HG02970 (cell line): ENCODE measurements at regions not wholly inside any gene's neighbourhood (a gene's known extent, or its start where the extent isn't known, plus 50 kb on each side); places are given as distances from the start of the nearest gene placed in this dataset.

Experiments
- ATAC-seq: cut with Tn5 transposase; IDR thresholded peaks from one replicate; pipeline ENCODE4 v1.9.1; 2021; ENCODE audit warnings: mild to moderate bottlenecking, moderate library complexity, moderate number of reproducible peaks; ENCODE audit not compliant: unreplicated experiment, low FRiP score

DNA sequence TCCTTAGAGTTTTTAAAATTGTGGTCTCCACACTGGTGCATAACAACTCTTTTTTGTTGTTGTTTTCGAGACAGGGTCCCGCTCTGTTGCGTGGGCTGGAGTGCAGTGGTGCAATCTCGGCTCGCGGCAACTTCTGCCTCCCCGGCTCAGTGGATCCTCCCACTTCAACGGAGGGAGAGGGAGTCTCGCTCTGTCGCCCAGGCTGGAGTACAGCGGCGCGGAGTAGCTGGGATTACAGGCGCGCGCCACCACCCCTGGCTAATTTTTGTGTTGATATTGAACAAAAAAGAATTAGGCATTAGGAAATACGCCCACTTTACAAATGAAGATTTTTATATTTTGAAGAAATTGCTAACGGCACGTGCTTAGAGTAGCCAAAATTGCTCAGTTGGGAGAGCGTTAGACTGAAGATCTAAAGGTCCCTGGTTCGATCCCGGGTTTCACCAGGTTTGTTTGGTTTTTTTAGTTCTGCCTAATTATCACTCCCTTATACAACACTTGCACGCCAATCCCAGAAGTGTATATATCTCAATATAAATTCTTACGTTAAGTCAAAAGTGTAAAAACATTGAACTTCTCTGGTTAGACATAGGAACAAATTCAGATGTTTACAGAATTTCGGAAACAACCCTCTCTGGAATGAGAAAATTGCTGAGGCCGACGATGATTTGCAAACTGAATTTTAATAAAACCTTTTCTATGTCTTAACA lies 159.6 kb downstream of the TRIM27 start:
- ATAC-seq: no peak

DNA sequence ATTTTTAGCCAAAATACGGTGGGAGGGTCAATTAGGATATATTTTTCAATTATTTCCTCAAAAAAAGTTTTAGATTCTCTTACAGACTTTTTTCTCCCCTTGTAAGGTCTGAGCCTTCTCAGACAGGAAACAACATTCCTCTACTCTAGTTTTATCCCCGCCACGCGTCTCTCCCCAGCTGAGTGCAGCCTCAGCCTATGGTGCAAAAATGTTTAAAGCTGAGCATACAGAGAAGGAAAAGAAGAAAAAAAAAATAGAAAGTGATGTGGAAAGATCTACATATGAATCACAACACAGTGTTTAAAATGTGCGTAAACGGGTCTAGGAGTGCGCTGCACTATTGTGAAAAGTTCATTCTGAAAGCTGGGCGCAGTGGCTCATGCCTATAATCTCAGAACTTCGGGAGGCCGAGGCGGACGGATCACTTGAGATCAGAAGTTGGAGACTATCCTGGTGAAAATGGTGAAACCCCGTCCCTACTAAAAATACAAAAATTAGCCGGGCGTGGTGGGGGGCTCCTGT lies 159.0 kb downstream of the TRIM27 start:
- no peak for ATAC-seq

DNA sequence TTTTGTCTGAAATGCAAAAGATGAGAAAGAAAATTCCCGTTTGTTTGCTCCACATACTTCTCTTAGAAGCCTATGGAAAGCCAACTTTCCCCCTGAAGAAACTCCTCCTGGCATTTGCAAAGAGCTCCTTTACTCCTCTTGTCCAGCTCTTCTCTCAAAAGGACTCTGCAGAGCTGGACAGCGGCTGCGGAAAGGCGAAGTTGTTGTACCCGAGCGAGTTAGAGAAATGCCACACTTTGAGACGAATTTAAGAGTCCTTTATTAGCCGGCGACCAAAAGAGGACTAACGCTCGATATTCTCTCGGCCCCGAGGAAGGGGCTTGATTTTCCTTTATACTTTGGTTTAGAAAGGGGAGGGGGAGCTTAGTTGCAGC lies 157.8 kb downstream of the TRIM27 start:
- ATAC-seq: no peak

DNA sequence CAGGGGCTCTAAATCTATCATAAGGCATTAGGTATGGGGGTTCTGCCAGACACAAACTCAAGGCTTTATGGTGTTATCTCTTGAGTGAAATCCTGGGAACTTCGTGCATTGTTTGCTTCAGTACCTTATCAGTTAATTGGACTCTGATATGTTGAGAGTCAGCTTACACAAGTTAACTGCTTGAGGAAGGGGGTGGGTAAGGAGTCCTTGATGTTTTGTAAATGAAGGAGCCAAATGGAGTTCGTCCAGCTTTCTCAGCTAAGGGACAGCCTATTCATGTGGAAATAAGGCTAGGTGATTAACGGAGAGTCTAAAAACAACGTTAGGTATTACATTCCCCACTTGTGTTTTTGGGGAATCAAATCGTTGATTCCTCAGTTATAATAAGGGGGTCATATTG lies 157.4 kb downstream of the TRIM27 start:
- no peak for ATAC-seq

DNA sequence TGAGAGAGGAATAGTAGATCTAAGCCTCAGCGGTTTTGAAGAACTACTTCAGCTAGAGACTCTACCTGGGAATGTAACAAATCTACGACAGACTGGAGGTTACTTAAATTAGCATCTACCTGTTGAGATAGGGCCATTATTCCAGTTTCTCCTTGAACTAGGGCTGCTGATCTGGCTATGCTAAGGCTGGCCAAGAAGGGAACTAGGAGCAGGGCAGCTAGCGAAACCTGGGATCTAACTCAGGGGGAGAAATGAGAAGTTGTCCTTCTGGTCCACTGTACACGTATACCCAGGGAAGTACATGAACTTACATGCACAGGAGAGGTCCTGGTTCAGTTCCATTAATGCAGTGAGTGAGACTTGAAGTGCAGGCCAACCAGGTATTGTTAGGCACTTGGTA lies 156.7 kb downstream of the TRIM27 start:
- no peak for ATAC-seq

DNA sequence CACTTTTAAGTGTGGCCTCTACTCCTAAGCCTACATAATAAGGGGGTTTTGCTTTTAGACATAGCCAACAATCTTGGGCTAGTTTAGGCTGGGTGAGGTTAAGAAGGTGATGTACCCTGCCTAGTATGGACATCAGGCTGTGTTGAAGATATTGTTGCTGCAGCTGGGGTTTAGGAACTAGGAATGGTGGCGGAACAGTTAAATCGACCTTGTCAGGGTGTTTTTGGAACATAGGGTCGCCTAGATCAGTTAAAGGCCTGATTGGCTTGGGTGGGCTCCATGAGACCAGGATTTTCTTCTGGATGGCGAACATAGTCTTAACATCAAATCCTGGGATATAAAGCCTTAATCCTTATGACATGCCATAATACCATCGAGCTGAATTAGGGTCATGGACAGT lies 156.1 kb downstream of the TRIM27 start:
- ATAC-seq: no peak

DNA sequence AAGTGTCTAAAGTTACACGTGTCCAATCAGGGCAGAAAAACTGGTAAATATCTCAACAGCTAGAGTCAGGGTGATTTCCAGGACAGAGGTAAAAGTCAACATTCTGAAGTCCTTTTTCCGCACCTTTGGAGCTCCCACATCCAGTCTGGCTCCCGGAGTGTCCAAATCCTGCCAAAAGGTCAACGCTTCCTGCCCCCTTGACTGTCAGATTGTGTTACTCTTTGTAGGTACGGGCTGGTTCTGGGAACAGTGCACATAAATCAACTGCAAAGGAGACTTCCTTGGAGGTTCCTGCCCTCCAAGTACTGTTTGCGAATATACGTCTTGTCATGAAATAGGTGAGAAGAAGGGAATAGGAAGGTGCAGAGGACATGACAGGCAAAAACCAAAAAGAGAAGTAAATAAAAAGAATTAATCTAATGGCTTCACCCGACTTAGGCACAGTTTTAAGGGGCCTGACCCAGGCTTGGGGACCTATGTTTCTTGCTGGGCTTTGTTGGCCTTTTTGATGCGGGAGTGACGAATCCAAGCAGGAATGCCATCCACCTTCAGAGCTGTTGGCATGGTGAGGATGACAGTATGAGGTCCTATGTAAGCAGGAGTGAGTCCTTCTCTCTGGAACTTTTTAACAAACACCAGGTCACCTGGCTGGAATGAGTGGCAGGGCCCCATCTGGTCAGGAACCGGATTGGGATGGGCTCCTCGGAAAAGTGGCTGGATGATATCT lies 155.4 kb downstream of the TRIM27 start:
- ATAC-seq: no peak

DNA sequence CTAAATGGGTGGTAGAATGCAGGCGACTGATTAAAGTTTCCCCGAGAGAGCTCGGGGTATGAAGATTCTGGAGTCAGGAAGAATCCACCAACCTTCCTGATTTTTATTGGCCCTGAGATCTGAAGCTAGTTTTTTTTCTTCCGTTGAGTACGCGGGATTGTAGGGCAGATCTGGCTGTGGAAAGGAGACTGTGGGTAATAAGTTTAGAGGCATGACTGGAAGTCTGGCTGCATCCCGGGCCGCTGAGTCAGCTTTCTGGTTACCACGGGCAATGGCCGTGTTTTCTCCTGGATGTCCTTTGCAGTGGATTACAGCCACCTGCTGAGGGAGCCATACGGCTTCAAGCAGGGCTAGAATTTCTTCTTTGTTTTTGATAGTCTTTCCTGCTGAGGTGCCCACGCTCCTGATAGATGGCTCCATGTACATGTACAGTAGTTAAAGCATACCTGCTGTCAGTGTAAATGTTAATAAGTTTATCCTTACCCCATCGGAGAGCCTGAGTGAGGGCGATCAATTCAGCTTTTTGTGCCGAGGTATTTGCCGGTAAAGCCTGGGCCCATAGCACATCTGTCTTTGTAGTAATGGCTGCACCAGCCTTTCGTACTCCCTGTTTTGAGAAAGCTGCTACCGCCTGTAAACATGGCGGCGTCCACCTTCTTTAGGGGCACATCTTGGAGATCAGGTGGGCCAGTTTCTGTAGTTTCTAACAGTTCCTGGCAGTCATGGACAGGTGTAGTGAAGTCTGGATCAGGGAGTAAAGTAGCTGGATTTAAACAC lies 154.0 kb downstream of the TRIM27 start:
- ATAC-seq: no peak

DNA sequence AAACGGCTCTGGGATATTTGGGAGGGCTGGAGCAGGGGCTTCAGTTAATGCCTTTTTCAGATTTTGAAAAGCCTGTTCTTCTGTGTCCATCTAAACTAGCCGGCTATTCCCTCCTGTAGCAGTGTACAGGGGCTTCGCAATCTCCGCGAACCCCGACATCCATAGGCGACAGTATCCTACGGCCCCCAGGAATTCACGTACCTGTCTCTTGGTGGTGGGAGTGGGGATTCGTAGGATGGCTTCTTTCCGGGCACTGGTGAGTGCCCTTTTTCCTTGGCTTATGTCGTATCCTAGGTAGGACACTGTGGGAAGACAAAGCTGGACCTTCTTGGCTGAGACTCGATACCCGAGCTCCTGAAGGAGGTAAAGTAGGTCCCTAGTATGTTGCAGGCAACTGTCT lies 153.1 kb downstream of the TRIM27 start:
- no peak for ATAC-seq

DNA sequence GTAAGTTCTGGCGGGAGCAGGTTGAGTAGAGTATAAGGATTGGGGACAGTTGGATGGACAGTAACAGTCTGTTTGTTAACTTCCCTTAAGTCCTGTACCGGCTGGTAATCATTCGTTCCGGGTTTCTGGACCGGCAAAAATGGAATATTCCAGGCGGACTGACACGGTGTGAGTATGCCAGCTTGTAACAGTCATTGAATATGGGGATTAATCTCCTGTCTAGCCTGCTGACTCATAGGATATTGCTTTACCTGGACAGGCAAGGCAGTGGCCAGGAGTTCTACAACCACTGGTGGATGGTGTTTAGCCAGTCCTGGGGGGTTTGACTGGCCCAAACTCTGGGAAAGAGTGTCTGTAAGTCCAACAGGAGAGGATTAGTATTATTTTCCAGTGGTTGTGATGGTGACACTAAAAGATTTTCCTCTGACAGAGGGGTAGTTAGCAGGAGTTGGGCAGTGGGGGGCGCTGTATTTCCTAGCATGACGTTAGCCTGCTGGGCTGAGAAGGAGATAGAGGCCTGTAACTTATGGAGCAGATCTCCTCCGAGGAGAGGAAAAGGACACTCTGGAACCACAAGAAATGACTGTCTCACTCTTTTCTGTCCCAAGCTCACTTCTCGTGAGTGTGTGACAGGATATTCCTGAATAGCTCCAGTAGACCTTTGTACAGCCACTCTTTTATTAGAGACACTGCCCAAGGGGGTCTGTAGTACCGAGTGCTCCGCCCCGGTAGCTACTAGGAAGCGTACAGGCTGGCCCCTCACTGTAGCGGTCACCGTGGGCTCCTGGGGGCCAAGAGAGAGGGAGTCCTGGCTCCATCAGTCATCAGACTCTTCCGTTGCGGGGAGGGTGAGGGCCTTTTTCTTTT lies 152.2 kb downstream of the TRIM27 start:
- no peak for ATAC-seq

DNA sequence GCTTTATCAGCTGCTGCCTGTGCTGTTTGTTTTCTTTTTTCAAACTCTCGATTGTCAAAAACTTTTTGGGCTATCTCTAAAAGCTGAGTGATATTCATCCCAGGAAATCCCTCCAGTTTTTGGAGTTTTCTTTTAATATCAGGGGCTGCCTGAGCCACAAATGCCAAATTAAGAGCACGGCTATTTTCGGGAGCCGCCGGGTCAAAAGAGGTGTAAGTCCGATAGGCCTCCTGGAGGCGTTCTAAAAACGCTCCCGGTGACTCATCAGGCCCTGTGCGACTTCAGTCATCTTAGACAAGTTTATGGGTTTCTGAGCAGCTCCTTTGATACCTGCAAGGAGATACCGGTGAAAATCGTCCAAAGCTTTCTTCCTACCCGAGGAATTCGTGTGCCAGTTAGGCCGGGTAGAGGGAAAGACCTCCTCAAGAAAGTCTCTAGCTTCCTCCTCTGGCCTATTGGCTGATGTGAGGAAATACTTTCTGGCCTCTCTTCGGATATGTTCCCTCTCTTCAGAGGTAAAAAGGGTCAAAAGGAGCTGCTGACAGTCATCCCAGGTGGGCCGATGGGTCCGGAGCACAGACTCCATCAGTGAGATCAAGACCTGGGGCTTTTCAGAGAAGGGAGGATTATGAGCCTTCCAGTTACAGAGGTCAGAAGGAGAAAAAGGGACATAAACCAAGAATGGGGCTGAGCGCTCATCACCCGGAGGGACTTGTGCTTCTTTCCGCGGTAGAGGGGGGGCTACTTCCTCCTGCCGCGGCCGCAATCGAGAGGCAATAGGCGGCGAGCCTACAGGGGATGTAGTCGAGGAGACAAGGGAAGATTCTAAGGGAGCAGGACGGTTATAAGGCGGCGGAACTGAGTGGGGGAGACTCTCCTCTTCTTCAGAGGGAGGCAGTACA lies 151.1 kb downstream of the TRIM27 start:
- no peak for ATAC-seq

DNA sequence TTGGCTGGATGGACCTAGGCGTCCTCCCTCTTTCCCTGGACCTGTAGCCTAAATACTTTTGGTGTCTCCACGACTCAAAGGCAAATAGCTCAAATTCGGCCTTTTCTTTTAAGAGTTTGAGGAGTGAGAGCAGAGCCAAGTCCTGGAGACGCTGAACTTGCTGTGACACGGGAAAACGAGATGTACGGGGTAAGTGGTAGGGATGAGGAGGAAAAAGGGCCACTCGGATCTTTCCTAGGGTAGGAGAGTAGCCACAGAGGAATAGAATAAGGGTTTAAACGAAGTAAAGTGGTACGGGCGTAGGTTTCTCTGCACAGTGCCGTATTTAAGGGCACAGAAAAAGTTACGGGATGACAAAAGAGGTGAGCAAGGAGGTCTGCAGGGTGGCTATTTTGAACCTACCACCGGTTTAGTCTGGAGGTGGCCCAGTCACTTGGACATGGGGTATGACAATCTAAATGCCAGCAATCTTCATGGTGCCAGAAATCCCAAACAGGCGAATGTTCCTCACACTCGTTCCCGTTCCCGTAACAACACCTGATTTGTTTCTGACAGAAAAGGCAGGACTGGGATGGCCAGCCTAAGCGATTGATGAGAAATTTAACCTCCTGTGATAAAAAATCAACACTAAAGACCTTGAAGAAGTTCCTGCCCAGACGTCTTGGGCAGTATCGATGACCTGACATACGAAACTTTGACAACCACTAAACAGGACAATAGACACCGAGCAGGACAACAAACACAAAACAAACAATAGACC lies 149.3 kb downstream of the TRIM27 start:
- no peak for ATAC-seq

DNA sequence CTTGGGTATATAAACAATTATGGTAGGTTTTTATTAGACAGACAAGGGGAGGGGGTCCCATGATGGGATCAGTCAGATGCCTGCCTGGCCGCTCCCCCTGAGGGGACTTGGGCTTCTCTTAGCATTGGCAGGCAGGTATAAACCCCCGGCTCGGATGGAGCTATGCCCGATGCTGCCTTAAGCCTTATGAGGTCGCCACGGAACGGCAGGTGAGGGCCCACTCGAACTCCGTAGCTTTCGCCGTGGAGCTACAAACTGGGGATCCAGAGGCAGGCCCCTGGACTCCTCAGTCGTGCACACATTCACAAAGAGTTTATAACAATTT lies 148.8 kb downstream of the TRIM27 start:
- ATAC-seq: no peak

DNA sequence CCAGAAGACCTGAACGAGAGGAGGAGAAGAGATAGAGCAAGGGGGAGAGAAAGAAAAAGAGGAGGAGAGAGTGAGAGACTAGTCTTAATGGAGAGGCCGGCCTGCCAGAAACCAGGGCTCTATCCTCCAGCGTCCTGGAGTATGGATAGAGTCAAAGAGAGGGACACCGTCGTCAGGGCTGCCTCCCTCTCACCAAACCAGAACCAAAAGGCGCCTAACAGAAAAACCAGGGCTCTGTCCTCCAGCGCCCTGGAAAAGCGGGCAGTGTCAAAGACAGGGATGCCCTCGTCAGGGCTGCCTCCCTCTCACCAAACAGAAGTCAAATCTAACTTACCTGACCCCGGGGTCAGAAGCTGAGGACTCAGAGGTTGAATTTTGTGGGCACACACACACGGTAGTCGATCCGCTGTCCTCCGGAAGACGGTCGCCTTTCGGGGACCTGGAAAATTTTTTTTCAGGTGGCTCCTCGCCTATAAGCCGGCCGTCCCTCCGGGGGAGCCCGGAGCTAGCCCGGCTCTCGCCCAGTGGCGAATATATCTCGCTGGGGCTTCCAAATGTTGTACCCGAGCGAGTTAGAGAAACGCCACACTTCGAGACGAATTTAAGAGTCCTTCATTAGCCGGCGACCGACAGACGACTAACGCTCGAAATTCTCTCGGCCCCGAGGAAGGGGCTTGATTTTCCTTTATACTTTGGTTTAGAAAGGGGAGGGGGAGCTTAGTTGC lies 148.2 kb downstream of the TRIM27 start:
- ATAC-seq: no peak

DNA sequence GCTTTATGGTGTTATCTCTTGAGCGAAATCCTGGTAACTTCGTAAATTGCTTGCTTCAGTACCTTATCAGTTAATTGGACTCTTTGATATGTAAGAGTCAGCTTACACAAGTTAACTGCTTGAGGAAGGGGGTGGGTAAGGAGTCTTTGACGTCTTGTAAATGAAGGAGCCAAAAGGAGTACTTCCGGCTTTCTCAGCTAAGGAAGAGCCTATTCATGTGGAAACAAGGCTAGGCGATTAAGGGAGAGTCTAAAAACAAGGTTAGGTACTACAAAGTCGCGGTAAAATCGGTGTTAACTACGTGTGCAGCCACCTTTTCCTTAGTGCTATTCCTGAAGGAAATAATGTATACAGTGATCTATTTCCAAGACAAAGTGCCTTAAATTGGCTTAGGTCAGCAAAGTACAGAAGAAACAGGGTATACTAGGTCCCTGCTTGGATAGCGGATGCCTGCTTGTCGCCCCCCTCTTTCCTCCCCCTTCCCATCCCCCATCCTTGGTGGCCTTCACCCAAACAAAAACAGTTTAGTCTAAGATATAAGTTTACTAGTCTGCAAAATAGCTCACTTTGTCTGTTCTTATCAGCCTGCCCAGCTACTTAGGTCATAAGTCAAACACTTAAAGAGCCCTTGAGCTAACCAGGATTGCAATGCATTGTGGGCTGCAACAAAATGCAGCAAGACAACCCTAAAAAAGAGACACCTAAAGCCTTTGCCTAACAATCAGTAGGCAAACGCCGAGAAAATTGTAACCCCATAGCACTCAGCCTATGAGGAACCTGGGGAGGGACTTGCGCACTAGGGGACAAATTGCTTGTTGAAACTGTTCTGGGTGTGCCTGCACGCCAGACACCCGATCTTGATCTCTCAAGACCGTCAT lies 147.3 kb downstream of the TRIM27 start:
- no peak for ATAC-seq

DNA sequence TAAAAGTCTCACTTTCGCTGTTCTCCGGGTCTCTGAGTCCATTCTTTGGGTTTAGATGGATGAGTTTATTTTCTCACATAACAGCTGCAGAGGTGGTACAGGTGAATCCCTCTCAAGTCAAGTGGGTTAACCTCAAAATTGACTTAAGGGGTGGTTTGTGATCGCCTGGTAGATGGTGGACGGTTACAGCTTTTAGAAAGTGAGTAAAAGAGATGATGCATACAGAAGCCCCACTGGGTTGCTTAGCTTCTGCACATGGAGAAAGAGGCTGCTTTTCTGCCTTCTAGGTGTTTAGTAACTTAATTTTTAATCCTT lies 146.7 kb downstream of the TRIM27 start:
- ATAC-seq: no peak

DNA sequence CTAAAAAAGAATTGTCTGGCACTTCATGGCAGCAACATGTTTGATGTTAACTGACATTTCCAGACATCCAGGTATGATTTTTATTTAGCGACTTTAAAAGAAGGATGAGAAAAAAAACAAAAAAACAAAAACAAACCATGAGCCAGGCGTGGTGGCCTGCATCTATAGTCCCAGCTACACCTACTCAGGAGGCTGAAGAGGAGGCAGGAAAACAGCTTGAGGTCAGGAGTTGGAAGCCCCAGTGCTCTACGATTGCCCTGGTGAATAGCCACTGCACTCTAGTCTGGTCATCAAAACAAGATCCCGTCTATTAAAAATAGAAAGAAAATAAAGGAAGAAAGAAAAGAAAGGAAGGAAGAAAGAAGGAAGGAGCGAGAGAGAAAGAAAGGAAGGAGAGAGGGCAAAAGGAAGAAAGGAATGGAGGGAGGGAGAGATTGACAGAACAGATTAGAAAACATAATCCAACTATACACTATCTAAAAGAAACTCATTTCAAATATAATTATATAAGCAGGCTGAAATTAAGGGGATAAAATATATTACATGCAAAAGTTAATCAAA lies 141.6 kb downstream of the TRIM27 start:
- ATAC-seq: no peak
